ENCODE measurements at regions not wholly inside any gene's neighbourhood (a gene's known extent, or its start where the extent isn't known, plus 50 kb on each side); places are given as distances from the start of the nearest gene placed in this dataset.

GRCh38 chr20:51120868-51121267 is 98.0 kb upstream of the KCNG1 start:
- no peak overlapping the region for H3K4me3 ChIP-seq
- TF ChIP-seq CTCF (IDR thresholded peaks at IDR 0.05): no peak
- no peak overlapping the region for H3K27ac ChIP-seq
- DNase-seq (ENCODE audit: low spot score): no peak

- H3K27ac ChIP-seq: no peak overlapping the region
- no peak overlapping the region for H3K4me3 ChIP-seq
Measured at GRCh38 chr20:51120438-51120837, 97.5 kb upstream of the KCNG1 start.

GRCh38 chr20:51119914-51120313 is 97.0 kb upstream of the KCNG1 start:
- DNase-seq (ENCODE audit: low spot score): no peak
- no peak for TF ChIP-seq CTCF (IDR thresholded peaks at IDR 0.05)

More at GRCh38 chr20:51120438-51120837, 97.5 kb upstream of the KCNG1 start:
- no peak for TF ChIP-seq CTCF (IDR thresholded peaks at IDR 0.05)
- DNase-seq (ENCODE audit: low spot score): no peak

GRCh38 chr20:51118985-51119527 is 96.1 kb upstream of the KCNG1 start:
- TF ChIP-seq CTCF (IDR thresholded peaks at IDR 0.05): no peak

More at GRCh38 chr20:51119914-51120313, 97.0 kb upstream of the KCNG1 start:
- Histone ChIP-seq H3K27ac (no peak overlapping the region), H3K4me3 (no peak overlapping the region)

GRCh38 chr20:51118216-51118615 is 95.3 kb upstream of the KCNG1 start:
- no peak overlapping the region for H3K4me3 ChIP-seq
- TF ChIP-seq CTCF (IDR thresholded peaks at IDR 0.05): no peak
- no peak for DNase-seq (ENCODE audit: low spot score)
- H3K27ac ChIP-seq: no peak overlapping the region

More at GRCh38 chr20:51118985-51119527, 96.1 kb upstream of the KCNG1 start:
- DNase-seq (ENCODE audit: low spot score): no peak
- H3K4me3 ChIP-seq: no peak overlapping the region
- H3K27ac ChIP-seq: no peak overlapping the region

GRCh38 chr20:51116765-51117686 is 94.1 kb upstream of the KCNG1 start:
- no peak for TF ChIP-seq CTCF (IDR thresholded peaks at IDR 0.05)
- Histone ChIP-seq H3K27ac (no peak overlapping the region), H3K4me3 (no peak overlapping the region)
- DNase-seq (ENCODE audit: low spot score): no peak

Measured in coronary artery (tissue), 2 donors.